GM21526 (cell line): ENCODE measurements at regions not wholly inside any gene's neighbourhood (a gene's known extent, or its start where the extent isn't known, plus 50 kb on each side); places are given as distances from the start of the nearest gene placed in this dataset.

ENCODE experiments used
- ATAC-seq: cut with Tn5 transposase; IDR thresholded peaks from one replicate; pipeline ENCODE4 v1.9.1; 2021; ENCODE audit warnings: moderate library complexity; ENCODE audit not compliant: unreplicated experiment, low FRiP score

DNA sequence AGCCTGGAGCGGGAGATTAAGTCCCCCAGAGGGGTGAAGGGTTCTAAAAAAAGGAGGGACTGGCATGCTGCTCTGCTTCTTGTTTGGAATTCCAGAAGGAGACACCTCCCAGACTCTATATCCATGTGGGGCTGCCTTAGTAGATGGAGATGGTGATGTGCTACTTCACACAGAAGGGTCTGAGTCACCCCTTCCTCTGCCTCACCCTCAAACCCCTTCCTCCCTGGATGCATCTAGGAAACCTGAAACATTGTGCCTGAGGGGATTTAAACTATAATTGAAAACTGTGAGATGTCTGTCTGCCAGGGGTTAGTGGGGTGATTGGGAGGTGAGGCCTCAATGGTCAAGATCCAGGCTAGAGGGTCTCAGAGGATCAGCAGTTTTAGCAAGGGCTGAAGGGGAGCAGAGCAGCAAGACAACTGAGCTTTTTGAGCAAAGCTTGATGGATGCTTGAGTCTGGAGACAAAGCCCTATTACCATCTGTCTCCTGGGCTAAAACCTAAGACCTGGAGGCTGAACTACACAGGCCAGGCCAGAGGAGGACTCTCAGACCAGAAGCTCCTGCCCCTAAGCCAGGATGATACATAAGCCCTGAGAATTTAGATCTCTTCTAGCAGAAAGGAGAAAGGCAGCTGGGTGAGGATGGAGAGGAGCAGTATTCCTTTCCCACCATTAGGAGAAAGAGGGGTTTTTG lies 314.7 kb upstream of the ATP2B1 start:
- no peak for ATAC-seq

DNA sequence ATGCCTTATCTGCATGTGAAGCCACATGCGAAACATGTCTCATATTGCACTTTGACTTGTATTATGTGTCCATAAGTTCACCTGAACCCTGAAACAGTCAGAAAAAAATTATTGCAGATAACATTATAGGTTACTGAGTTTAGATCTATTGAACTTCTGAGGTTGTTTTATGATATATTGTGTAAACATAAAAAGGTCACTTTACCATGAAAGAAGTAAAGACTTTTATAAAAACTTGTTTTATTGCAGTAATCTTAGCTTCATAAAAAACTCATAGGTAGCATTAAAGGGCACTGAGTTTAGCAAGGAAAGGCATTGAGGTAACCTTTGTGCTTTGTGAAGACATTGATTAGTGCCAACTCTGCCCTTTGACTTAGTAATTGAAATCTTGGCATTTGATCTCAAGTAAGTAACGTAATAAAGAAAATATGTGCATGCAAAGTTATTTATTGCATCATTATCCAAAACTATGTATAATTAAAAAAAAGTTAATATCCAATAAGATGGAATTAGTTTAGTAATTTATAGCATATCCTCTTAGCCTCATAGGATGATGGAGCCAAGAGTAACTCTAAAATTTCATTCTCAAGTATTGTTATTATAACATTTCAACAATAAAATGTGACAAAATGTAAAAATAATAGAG lies 313.3 kb upstream of the ATP2B1 start:
- no peak for ATAC-seq

DNA sequence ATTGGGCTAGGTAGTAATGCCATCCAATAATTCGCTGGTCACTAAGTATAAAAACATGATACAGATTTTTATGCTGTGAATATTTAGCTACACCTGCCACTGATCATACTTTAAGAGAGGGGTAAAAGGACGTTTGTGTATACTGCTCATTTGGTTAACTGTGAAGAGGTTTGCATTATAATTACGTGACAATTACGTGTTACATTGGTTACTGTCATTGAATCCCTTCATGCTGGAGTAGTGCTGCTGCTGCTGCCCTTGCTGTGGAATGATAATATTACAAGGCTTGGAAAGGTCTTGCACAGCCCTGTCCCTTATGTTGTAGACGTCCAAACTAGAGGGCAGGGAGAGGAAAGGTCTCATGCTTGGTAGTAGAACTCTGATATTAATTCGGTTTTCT lies 312.2 kb upstream of the ATP2B1 start:
- ATAC-seq: no peak

DNA sequence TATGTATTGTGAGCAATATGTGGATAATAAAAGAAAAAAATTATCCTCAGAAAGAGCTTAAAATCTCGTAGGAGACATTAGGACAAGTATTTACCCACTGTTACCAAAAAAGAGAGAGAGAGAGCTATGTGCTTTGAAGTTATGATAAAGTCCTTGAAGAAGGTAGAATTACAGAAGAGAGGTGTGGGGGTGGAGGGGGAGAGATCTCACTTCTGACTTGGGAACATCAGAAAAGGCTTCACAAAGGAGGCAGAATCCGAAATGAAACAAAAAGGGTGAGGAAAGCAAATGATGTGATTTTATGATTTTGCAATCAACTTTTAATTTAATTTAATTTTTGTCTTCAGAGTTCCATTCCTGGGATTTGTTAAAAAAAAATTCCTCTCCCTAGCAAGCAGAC lies 311.8 kb upstream of the ATP2B1 start:
- no peak for ATAC-seq

DNA sequence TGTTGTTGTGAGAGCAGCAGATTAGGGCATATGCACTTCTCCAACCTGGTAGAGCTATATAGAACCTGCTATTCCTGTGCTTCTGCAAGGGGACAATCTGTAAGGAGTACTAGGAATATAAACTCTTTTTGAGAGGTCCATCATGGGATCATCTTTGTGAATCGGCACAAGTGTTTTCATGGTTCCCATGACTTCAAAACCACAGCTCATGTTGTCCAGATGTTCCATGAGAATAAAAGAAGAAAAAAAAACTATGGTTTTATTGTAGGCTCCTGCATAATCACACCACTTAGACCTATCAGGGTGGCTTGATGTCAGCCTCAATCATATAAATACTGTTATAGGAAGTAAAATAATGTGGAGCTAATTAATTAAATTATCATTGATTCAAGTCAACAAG lies 311.4 kb upstream of the ATP2B1 start:
- no peak for ATAC-seq

DNA sequence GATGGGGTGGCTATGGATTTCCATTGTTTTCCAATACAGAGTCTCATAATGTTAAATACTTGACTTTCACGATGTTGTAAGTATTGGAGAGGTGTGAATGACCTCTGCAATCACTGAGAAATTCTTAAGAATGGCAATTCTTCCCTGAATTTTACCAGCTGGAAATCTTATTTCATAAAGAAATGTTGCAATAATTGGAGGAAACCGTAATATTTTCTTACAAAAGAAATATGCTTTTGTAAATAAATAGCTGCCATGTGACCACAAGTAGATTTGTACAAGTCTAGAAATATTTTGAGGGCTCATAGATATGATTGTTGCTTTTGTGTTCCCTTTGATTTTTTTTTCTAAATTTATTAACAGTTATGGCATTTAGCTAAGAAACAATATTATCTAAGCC lies 308.7 kb upstream of the ATP2B1 start:
- ATAC-seq: no peak

DNA sequence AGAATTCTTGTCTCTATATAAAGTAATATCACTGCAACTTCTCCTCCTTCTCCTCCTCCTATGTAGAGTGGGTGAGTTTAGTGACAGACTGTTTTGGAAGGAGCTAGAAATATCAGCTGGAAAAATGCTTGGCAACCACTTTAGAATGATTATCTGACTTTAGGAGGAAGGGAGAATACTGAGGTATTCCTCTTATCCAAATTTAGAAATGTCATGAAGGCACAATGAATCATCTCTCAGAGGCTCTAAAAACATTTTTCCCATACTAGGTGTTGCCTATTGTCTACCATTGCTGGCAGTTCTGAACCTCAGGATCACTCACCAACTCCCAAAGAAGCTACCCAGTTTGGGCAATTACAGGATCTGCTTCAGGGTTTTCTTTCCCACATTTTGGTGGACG lies 306.6 kb upstream of the ATP2B1 start:
- ATAC-seq: no peak

DNA sequence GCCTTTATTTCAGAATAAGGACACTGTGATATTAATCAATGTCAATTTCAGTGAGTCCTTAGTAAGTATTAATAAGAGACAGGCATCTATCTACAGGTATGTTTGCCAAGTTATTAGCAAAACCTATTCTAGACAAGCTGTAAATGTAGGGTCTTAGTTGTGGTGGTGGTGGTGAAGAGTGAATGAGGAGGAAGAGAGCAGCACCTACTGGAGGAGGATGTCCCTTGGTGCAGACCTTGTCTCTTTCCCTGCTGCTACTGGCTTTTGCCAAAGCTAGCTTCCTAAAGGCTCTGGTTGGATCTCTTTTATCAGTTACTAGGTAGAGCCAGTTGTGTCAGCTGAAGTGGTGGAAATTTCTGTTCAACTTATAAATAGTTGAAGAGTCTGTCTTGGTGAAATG lies 304.8 kb upstream of the ATP2B1 start:
- peak; percentile 71 for ATAC-seq

DNA sequence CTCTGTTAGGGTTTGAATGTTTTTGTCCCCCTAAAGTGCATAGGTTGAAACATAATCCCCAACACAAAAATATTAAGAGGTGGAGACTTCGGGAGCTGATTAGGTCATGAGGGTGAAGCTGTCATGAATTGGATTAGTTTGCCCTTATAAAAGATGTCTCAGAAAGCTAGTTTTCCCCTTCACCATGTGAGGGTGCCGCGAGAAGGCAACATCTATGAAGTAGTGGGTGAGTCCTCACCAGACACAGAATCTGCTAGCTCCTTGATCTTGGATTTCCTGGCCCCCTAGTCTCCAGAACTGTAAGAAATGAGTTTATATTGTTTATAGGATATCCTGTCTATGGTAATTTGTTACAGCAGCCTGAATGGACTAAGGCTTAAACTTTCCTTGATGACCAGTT lies 301.5 kb upstream of the ATP2B1 start:
- no peak for ATAC-seq

DNA sequence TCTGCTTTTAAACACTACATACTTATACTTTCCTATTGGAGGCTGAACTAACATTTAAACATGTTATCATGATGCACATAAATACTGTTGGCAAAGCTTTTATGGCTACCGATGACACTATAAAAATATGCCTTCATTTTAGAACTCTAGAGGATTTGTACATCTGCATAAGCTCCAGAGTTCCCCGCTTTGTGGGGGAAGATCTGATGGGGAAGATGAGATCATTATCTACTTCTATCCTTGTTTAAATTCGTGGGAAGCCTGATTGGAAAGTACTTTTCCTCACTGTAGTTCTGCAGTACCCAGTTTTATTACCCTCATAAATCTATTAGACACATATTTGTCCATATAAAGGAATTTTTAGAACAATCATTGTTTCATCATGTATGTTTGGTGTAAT lies 299.6 kb upstream of the ATP2B1 start:
- no peak for ATAC-seq

DNA sequence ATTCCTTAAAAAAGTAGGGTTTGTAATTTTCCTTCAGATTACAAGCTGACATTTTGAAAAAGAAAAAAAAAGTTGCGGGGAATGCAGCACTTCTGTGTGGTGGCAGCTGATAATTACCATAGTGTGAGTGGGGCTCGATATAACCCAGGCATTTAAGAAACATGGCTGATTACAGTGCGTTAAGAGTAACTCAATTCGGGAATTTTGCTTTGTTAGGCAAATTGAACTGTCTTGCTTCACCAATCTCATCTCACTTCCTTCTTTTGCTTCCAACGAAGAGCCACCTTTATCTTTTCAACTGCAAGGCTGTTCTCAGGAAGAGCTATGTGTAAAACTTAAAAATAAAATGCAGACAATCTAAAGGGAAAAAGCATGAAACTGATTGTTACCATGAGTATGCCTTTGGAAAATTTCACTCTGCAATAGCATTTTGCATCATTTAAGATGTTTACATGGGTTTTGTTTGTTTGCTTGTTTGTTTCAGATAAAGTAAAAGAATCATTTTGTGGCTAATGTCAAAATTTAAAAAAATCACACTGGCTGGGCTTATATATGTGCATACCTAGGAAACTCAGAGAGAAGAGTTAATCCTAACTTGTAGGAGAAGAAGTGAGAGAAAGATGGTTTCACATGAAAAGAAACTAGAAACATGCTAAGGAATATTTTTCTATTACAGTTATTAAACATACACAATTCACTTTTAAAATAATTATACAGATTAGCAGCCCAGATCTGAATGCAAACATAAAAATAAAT lies 295.9 kb upstream of the ATP2B1 start:
- no peak for ATAC-seq

DNA sequence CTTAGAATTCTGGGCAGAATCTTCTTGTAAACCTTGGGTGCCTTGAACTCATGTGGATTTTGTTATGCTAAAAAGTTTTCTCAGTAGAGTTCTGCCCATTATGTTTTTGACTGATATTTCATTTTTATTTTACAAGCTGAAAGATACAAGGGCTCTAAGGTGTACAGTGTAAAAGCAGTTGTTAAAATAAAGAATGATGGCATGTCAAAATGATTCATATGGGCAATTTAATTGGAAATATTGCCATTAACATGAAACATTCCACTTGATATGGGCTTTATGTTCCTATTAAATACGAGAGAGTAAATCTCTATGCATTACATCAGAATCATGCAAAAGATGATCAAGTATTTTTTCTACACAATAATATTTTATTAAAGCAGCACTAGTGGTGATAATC lies 295.1 kb upstream of the ATP2B1 start:
- ATAC-seq: no peak

DNA sequence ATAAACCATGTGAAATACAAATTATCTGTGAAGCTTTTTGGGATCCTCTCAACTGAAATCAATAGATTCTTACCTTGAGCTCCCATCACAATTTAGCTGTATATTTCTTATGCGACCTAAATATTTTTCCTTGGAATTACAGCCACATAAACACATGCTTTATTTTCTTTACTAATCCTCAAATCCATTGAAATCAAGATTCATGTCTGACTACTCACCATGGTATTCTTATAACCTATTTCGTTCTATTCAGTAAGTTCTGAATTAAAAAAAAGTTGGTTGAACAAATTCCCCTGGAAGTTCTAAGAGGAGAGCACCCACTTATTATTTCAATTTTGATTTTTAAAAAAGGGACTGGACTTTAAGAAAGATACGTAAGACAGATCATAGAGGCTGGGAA lies 292.1 kb upstream of the ATP2B1 start:
- ATAC-seq: no peak

DNA sequence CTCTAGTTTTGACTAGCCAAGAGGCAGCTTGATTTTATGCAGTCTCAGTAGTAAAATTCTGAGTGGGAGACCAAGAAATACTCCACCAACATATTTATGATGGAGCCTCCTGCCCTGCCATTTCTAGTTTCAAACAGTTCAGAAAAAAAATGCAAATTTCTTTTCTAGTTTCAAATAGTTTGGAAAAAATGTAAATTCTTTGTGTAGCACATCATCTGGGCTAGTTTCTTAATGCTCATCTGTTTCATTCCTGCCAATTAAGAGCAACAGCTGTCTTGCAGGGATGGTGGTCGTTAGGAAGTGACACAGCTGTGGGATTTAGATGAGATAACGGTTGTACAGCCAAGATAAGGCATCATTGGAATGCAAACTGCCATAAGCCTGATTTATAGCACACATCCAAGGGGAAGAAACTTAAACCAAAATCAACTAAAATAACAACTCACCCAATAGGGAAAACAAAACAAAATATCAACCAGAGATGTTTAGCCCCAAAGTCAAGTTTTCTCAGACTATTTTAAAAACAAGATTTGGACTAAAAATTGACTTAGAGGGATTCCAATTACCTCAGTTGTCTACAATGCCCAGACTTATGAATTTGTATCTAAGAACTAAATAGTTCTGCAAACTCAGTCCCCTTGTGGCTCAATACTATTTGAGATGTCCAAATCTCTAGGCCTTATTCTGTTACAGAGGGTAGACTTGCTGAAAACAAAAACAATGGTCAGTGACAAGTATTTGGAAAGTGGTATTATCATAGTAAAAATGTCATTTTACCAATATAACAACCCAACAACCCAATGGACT lies 291.3 kb upstream of the ATP2B1 start:
- no peak for ATAC-seq

DNA sequence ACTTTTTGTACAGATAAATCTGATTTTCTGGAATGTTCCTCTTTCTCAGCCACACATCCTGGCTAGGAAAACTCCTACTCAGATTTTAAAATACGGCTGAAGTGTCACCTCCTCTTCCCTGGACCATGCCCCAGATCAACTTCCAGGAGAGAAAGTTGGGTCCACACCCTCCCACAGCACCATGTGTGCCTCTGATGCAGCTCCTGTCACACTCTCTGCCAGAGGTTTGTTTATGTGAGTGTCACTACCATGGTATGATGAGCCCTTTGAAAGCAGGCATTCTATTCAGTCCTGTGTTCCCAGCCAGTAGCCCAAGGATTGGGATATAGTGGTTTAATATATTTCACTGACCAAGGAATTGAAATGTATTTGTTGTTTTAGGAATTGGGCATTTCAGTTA lies 287.2 kb upstream of the ATP2B1 start:
- ATAC-seq: no peak

DNA sequence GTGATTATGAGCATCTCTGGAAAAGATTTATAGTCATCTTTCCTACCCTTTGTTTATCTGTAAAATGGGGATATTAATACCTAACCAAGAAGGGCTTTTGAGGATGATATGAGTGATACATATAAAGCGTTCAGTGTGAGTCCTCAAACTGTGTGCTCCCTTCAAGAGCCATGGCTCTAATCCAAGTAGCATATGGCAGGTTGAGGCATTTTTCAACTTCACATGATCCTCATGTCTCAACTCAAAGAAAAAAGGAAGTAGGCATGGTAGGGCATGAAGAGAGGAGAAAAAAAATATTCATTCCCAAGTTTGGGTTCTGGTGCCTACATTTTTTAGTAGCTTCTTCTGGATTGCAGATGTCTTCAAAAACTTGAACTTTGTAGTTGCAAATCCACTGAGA lies 286.3 kb upstream of the ATP2B1 start:
- no peak for ATAC-seq

DNA sequence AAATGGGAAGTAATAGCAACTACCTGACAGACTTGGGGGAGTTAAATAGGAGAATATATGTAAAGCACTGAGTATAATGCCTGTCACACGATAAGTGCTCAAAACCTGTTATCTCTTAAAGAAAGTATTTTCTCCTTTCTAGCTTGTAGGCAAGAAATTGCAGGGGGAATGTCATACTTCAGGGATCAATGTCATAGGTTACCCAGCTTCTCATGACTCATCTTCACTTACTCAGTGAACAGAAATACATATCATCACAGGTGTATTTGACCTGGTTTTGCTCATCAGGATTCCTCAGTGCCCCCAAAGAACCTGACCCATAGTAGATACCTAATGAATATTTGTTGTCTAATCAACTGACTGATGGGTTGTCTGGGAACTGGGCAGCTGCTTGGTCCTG lies 285.0 kb upstream of the ATP2B1 start:
- no peak for ATAC-seq

DNA sequence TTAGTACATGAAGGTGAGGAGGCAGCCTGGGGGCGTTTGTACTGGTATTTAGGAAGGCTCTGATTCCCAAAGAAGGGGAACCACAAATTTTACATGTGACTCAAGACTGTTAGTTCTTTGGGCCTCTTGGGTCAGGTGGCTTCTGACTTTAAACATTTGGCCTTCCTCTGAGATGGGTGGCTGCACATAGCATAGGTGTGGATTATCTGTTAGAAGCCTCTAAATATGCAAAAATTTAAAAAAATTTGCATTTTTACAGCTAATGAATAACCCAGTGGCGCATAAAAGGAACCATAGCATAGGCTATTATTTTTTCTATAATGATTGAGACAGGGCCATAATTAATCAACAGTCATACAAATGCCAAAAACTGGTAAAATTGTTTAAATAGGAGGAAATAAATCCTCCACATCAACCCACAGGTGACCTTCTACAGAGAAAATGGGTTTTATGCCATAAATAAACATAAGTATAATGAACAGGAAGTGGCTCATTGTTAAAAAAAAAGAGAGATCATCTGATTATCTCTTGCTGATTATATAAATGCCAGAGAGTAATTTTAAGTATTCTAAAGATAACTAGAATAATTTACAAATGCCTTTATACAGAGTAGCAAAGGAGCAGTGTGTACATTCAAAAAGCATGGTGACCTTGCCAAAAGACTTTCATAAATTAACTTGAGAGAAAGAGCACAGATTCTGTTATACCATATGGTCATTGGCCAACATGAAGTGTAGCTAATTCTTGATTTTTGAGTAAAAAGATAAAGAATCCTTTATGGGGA lies 284.2 kb upstream of the ATP2B1 start:
- no peak for ATAC-seq

DNA sequence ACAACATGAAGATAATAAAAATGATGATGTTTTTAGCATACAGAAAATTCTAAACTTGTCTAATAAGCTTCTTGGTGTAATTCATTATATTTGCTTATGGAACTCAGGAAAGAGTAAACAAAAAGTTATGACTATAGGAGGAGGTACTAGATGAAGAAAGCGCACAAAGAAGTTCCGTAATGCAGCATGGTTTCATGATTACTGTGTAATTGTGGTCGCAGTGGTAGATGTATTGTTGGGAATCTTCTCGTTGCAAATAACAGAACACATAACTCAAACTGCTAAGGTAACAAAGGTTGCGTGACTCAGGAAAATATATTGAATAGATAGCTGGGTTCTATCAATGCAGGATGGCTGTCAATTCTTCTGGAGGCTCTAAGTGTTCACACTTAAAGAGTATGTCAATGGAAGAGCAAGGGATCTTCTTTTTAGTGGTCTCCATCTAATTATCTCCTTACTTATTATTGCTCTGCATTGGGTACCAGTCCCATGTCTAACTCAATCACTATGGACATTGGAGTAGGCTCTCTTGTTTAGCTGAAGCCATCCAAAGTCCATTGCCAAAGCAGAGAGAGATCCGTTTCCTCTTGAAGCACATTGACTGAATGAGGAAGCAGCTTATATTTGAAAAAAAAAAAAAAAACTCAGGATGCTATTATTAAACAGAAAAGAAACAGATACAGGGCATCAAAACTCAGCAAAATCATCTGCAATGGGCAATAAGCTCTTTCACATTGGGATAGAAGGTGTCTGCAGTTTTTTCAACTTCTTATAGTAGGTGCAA lies 283.4 kb upstream of the ATP2B1 start:
- ATAC-seq: no peak
